HL-60 (cell line): ENCODE measurements at regions not wholly inside any gene's neighbourhood (a gene's known extent, or its start where the extent isn't known, plus 50 kb on each side); places are given as distances from the start of the nearest gene placed in this dataset.

ENCODE experiments used
- SPI1 ChIP-seq: IDR thresholded peaks from 2 replicates; pipeline ENCODE4 v1.6.1; 2012; ENCODE audit warnings: low read depth, mild to moderate bottlenecking, borderline replicate concordance
- TF ChIP-seq, protein P1 (sequence below): IDR thresholded peaks from one replicate; pipeline ENCODE4 v1.5.1; 2011; ENCODE audit warnings: low read length, control low read depth, inconsistent platforms; ENCODE audit not compliant: insufficient read depth

DNA sequence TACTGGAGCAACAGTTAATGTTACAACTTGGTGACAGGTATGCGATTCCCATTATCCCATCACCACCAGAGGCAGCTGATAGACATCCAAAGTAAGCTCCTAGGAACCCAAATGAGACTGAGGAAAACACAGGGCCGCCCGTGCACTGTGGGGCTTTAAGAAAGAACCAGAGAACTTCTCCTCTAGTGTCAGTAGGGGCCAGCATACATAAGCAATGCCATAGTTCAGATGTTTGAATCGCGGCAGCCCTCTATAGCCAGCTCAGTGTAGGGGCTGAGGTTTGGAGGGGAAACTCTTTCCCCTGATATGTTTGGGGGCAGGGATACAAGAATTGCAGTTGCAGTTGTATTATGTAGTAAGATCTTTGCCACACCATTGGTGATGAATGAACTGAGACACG, 593.3 kb upstream of the NCAM2 start:
- TF ChIP-seq SPI1: no peak
- TF ChIP-seq, protein P1, sequence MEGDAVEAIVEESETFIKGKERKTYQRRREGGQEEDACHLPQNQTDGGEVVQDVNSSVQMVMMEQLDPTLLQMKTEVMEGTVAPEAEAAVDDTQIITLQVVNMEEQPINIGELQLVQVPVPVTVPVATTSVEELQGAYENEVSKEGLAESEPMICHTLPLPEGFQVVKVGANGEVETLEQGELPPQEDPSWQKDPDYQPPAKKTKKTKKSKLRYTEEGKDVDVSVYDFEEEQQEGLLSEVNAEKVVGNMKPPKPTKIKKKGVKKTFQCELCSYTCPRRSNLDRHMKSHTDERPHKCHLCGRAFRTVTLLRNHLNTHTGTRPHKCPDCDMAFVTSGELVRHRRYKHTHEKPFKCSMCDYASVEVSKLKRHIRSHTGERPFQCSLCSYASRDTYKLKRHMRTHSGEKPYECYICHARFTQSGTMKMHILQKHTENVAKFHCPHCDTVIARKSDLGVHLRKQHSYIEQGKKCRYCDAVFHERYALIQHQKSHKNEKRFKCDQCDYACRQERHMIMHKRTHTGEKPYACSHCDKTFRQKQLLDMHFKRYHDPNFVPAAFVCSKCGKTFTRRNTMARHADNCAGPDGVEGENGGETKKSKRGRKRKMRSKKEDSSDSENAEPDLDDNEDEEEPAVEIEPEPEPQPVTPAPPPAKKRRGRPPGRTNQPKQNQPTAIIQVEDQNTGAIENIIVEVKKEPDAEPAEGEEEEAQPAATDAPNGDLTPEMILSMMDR: no peak
